Esophagus squamous epithelium (tissue), 5 donors: ENCODE measurements at regions not wholly inside any gene's neighbourhood (a gene's known extent, or its start where the extent isn't known, plus 50 kb on each side); places are given as distances from the start of the nearest gene placed in this dataset.
"Not testable (repeated sequence)": the region's sequence is repeated elsewhere in the genome, so short reads cannot be mapped to it uniquely, and the experiment has no call there.

Experiments used
- DNase-seq: peaks from one replicate; lab custom pipeline; 2025; lab: John Stamatoyannopoulos, UW
- H3K27ac ChIP-seq, 4 donors: fragments of 200-600 bp; sonication (generic); one replicate each; pipeline ENCODE4 v1.5.1; 2016 to 2019; ENCODE audit warnings: mild to moderate bottlenecking in 1 of 4
- H3K27me3 ChIP-seq, 4 donors: fragments of 200-600 bp; sonication (generic); 1 replicate in 3 of 4; 2 replicates in 1 of 4; pipeline versions ENCODE4 v1.5.1 to v1.6.0; 2017 to 2021; ENCODE audit warnings: antibody characterized with exemption in 1 of 4
- H3K36me3 ChIP-seq, 3 donors: fragments of 200-600 bp; sonication (generic); one replicate each; pipeline ENCODE4 v1.5.1; 2016 to 2019
- H3K4me1 ChIP-seq, 3 donors: fragments of 200-600 bp; sonication (generic); one replicate each; pipeline ENCODE4 v1.5.1; 2017 to 2019
- H3K4me3 ChIP-seq, 4 donors: fragments of 200-600 bp; sonication (generic); 1 replicate in 3 of 4; 2 replicates in 1 of 4; pipeline ENCODE4 v1.5.1; 2016 to 2019; ENCODE audit warnings: mild to moderate bottlenecking in 2 of 4, moderate library complexity in 1 of 4
- H3K9me3 ChIP-seq, 3 donors: fragments of 200-600 bp; sonication (generic); one replicate each; pipeline ENCODE4 v1.5.1; 2016 to 2019
- CTCF ChIP-seq, 6 experiments: fragments of 450-650 bp in 4 of 6; fragments of 200-600 bp in 2 of 6; sonication (generic) in 2 of 6; IDR thresholded peaks; one replicate each; pipeline ENCODE4 v1.5.1; 2016 to 2019; ENCODE audit warnings: antibody characterized with exemption in 6 of 6, mild to moderate bottlenecking in 4 of 6, moderate library complexity in 4 of 6
- POLR2A ChIP-seq, 4 donors: fragments of 450-650 bp; IDR thresholded peaks; one replicate each; pipeline ENCODE4 v1.6.1; 2017; ENCODE audit warnings: antibody characterized with exemption in 4 of 4, mild to moderate bottlenecking in 4 of 4, moderate library complexity in 3 of 4
- WGBS, 2 donors: methylation state at CpG; one replicate each; pipeline ENCODE4 v1.1.5; 2018; 5-methylcytosine and 5-hydroxymethylcytosine counted together
- intact Hi-C: fragments of 100-400 bp; cut with DNase I; formaldehyde crosslinking; loops from one replicate; pipeline ENCODE4 v1.15.0; 2022
- donor health status: DM: yes; HTN: yes; CAD: no.

- intact Hi-C loops, result no loop called here
- no peak for TF ChIP-seq CTCF (IDR thresholded peaks at IDR 0.05)
- TF ChIP-seq POLR2A (IDR thresholded peaks at IDR 0.05), result no peak
- WGBS, 2 donors, result 46 to 47% methylated on average over 3 of the region's 3 CpGs
- Histone ChIP-seq H3K27me3 (no peaks in the 10 kb centered on the region), H3K27ac (no peak overlapping the region), H3K9me3 (peaks cover 0 to 4% (median 0%) of the 10 kb centered on the region in 3 donors), H3K4me3 (no peak overlapping the region), H3K4me1 (no peaks in the 10 kb centered on the region), H3K36me3 (no peaks in the 10 kb centered on the region)
- DNase-seq, result no peak
These were observed 125.5 kb upstream of the NETO1 start for GRCh38 chr18:72993250-72993649.

- DNase-seq, result no peak
These were observed 123.6 kb upstream of the NETO1 start for GRCh38 chr18:72991379-72991778.

GRCh38 chr18:72987570-72987969 lies 119.8 kb upstream of the NETO1 start:
- H3K4me3 ChIP-seq, H3K27ac ChIP-seq, H3K4me1 ChIP-seq, DNase-seq, intact Hi-C loops, H3K36me3 ChIP-seq, H3K27me3 ChIP-seq: not testable (repeated sequence)
- H3K9me3 ChIP-seq, result peaks cover 0 to 20% (median 0%) of the 10 kb centered on the region in 3 donors
- WGBS, 2 donors, result 71 to 75% methylated on average over 6 to 8 of the region's 9 CpGs

More at GRCh38 chr18:72991379-72991778, 123.6 kb upstream of the NETO1 start:
- no peak overlapping the region for H3K27ac ChIP-seq
- intact Hi-C loops, result no loop called here
- no peaks in the 10 kb centered on the region for H3K4me1 ChIP-seq
- no peaks in the 10 kb centered on the region for H3K36me3 ChIP-seq
- H3K9me3 ChIP-seq, result peaks cover 0 to 12% (median 0%) of the 10 kb centered on the region in 3 donors
- WGBS, 2 donors, result 62 to 72% methylated on average over 1 of the region's 1 CpG
- H3K4me3 ChIP-seq, result no peak overlapping the region
- TF ChIP-seq POLR2A (IDR thresholded peaks at IDR 0.05) (no peak), CTCF (IDR thresholded peaks at IDR 0.05) (no peak)
- no peaks in the 10 kb centered on the region for H3K27me3 ChIP-seq

- H3K36me3 ChIP-seq, result no peaks in the 10 kb centered on the region
- peaks cover 0 to 20% (median 0%) of the 10 kb centered on the region in 3 donors for H3K9me3 ChIP-seq
- no peaks in the 10 kb centered on the region for H3K4me1 ChIP-seq
- H3K4me3 ChIP-seq, result no peak overlapping the region
- TF ChIP-seq POLR2A (IDR thresholded peaks at IDR 0.05), result no peak
- no peak for TF ChIP-seq CTCF (IDR thresholded peaks at IDR 0.05)
- no peak overlapping the region for H3K27ac ChIP-seq
- no peaks in the 10 kb centered on the region for H3K27me3 ChIP-seq
- intact Hi-C loops, result no loop called here
- WGBS, 2 donors, result 72 to 81% methylated on average over 1 of the region's 1 CpG
- DNase-seq, result no peak
These were observed 118.3 kb upstream of the NETO1 start for GRCh38 chr18:72986103-72986502.

- intact Hi-C loops, result no loop called here
- 18 to 43% methylated on average over 2 of the region's 2 CpGs for WGBS, 2 donors
These were observed 117.9 kb upstream of the NETO1 start for GRCh38 chr18:72985686-72986085.

More at GRCh38 chr18:72985686-72986085, 117.9 kb upstream of the NETO1 start:
- H3K4me1 ChIP-seq, result no peaks in the 10 kb centered on the region
- H3K36me3 ChIP-seq, result no peaks in the 10 kb centered on the region
- TF ChIP-seq POLR2A (IDR thresholded peaks at IDR 0.05) (no peak), CTCF (IDR thresholded peaks at IDR 0.05) (no peak)
- no peaks in the 10 kb centered on the region for H3K27me3 ChIP-seq
- no peak overlapping the region for H3K27ac ChIP-seq
- no peak for DNase-seq
- H3K9me3 ChIP-seq, result peaks cover 0 to 20% (median 0%) of the 10 kb centered on the region in 3 donors
- no peak overlapping the region for H3K4me3 ChIP-seq
